ENCODE measurements at regions not wholly inside any gene's neighbourhood (a gene's known extent, or its start where the extent isn't known, plus 50 kb on each side); places are given as distances from the start of the nearest gene placed in this dataset.

GRCh38 chr5:120738568-120738967, 274.5 kb downstream of the PRR16 start:
- Histone ChIP-seq H3K9me3 (replicated peaks; ENCODE audit: control insufficient read depth, insufficient read depth, low read depth, low read length) (no peaks in the 10 kb centered on the region), H3K4me3 (no peak overlapping the region), H3K27ac (ENCODE audit: extremely low read depth, low read depth, low read length) (no peak overlapping the region), H3K36me3 (ENCODE audit: control insufficient read depth, insufficient read depth, low read length) (no peaks in the 10 kb centered on the region), H3K9me1 (ENCODE audit: control insufficient read depth, insufficient read depth, low read length) (no peaks in the 10 kb centered on the region), H4K20me1 (replicated peaks; ENCODE audit: control insufficient read depth, insufficient read depth, low read length) (no peaks in the 10 kb centered on the region), H3K4me1 (replicated peaks in 1 of 2; ENCODE audit: control insufficient read depth in 2 of 2, insufficient read depth in 2 of 2, low read length in 2 of 2) (no peaks in the 10 kb centered on the region), H3K4me2 (ENCODE audit: insufficient read depth, low read length) (no peak overlapping the region), H3K9ac (ENCODE audit: insufficient read depth in 1 of 2, low read depth in 2 of 2, low read length in 2 of 2) (no peak overlapping the region), H2AFZ (ENCODE audit: low read depth, low read length) (no peak overlapping the region), H3K79me2 (ENCODE audit: control insufficient read depth, insufficient read depth, low read length) (no peaks in the 10 kb centered on the region), H3K27me3 (ENCODE audit: control insufficient read depth in 2 of 2, insufficient read depth in 2 of 2, low read length in 2 of 2) (no peaks in the 10 kb centered on the region)
- 0% methylated on average over 2 of the region's 2 CpGs for WGBS (ENCODE audit: insufficient coverage, low coverage, missing lambda C conversion rate)
- no TSS peak for BruUV-seq (replicated peaks)
- CTCF ChIA-PET (ENCODE audit: low intra/inter-chr PET ratio): no interaction called here
- TF ChIP-seq RAD51 (IDR thresholded peaks at IDR 0.05; ENCODE audit: borderline replicate concordance, low read depth) (no peak), BCOR (IDR thresholded peaks at IDR 0.05) (no peak), CEBPB (tag; IDR thresholded peaks at IDR 0.05) (no peak), RBFOX2 (IDR thresholded peaks at IDR 0.05; ENCODE audit: low read depth, low read length) (no peak), ZEB2 (IDR thresholded peaks at IDR 0.05) (no peak), ZFPM2 (CRISPR knock-in tag; IDR thresholded peaks at IDR 0.05) (no peak), NBN (IDR thresholded peaks at IDR 0.05; ENCODE audit: low read depth) (no peak), PTBP1 (IDR thresholded peaks at IDR 0.05; ENCODE audit: low read depth, low read length) (no peak), HMGN3 (IDR thresholded peaks at IDR 0.05; ENCODE audit: borderline replicate concordance, extremely low read depth, insufficient read length, low read depth, low read length) (no peak), SMARCE1 (IDR thresholded peaks at IDR 0.05) (no peak), ADNP (tag; IDR thresholded peaks at IDR 0.05) (no peak), YBX1 (IDR thresholded peaks at IDR 0.05) (no peak), KDM2B (CRISPR knock-in tag; IDR thresholded peaks at IDR 0.05) (no peak), RAD21 (CRISPR knock-in tag; conservative IDR thresholded peaks at IDR 0.05 in 1 of 2, IDR thresholded peaks at IDR 0.05 in 1 of 2) (no peak), ZNF655 (CRISPR knock-in tag; IDR thresholded peaks at IDR 0.05) (no peak)
- DNase-seq (ENCODE audit: extremely low read depth in 1 of 4, low spot score in 3 of 4) (no peak), ATAC-seq (no peak), FAIRE-seq (no peak)
- intact Hi-C loops (cut with micrococcal nuclease) (no loop called here), in situ Hi-C loops (cut with MboI) (no loop called here)
- POLR2A ChIA-PET: no interaction called here

All from K562 (cell line).